Astrocyte of the spinal cord (primary cell): ENCODE measurements at regions not wholly inside any gene's neighbourhood (a gene's known extent, or its start where the extent isn't known, plus 50 kb on each side); places are given as distances from the start of the nearest gene placed in this dataset.

Experiments used
- DNase-seq: peaks from one replicate; pipeline ENCODE4 v3.0.0; 2011; ENCODE audit warnings: low read depth, low spot score
- H3K4me3 ChIP-seq: 2 replicates; pipeline ENCODE4 v1.5.1; 2011; ENCODE audit warnings: low read depth, mild to moderate bottlenecking, low read length, moderate library complexity
- CTCF ChIP-seq: IDR thresholded peaks from 2 replicates; pipeline ENCODE4 v1.5.1; 2012; ENCODE audit warnings: low read depth, mild to moderate bottlenecking, low read length, inconsistent platforms
- in situ Hi-C: cut with HindIII; loops from 2 replicates; pipeline ENCODE4 v1.10.0; 2017; ENCODE audit warnings: low sequenced_read_pairs

- H3K4me3 ChIP-seq, result no peak overlapping the region
- no peak for DNase-seq
- no peak for TF ChIP-seq CTCF
- in situ Hi-C loops, result no loop called here
Observed at GRCh38 chr10:128853537-128853936, 613.5 kb upstream of the MGMT start.

DNA sequence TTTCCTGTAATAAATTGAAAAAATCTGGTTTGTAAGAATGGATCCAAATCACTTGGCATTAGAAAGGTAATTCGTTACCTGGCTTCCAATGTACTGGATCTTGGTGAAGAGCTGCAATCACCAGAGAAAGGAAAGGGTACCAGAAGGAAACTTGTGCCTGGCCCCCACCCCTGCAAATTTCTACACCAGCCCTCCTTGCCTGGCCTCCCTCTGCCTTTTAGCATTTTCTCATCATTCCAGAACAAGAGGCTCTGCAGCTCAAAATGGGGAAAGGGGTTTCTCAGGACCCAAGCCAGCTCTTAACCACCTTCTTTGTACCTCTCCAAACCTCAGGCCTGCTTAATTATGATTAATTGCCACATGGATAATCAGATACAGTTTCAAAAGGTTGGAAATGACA is 612.8 kb upstream of the MGMT start:
- H3K4me3 ChIP-seq, result no peak overlapping the region
- DNase-seq, result no peak
- in situ Hi-C loops, result no loop called here
- no peak for TF ChIP-seq CTCF

GRCh38 chr10:128854963-128855362 is 612.1 kb upstream of the MGMT start:
- no peak overlapping the region for H3K4me3 ChIP-seq
- in situ Hi-C loops, result no loop called here
- peak; percentile 0 for DNase-seq
- TF ChIP-seq CTCF, result no peak

DNA sequence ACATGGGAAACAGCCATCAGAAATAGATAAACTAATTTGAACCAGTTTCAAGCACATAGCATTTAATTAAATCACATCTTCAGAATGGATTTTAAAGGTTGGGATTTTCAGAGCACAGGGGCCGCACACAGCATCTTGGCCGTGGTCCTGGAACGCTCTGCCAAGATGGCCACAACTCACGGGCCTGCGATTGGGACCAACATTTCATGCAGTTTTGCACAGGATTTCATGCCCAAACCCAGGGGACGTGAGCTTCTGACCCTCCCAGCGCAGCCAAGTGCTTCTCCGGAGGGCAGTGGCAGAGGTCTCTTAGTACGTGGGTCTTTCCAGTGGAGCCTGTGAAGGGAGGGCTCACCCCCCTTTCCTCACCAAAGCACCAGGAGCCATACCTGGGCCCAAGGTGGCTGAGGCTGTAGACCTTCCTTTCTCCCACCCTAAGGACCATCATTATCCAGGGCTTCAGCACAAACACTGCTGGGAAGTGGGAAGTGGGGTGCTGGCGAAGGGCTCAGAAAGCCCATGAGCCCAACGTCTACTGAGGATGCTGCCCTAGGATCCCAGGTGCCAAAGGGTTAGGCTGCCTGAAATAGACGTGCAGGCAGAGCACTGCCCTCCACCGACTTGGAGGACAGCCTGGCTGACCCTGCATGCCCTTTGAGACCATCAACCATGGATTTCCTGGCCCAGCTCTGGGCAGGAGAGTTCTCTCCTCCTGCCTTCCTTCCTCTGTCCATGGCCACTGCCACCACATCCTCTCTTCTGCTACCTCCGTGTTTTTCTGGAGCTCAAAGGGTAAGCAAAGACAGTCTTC is 611.2 kb upstream of the MGMT start:
- DNase-seq, result no peak
- no peak for TF ChIP-seq CTCF
- in situ Hi-C loops, result no loop called here

GRCh38 chr10:128859738-128860386 is 607.2 kb upstream of the MGMT start:
- peak; percentile 21 for TF ChIP-seq CTCF
- no peak for DNase-seq
- in situ Hi-C loops, result no loop called here
- H3K4me3 ChIP-seq, result no peak overlapping the region

More for the DNA sequence above, 611.2 kb upstream of the MGMT start:
- no peak overlapping the region for H3K4me3 ChIP-seq

DNA sequence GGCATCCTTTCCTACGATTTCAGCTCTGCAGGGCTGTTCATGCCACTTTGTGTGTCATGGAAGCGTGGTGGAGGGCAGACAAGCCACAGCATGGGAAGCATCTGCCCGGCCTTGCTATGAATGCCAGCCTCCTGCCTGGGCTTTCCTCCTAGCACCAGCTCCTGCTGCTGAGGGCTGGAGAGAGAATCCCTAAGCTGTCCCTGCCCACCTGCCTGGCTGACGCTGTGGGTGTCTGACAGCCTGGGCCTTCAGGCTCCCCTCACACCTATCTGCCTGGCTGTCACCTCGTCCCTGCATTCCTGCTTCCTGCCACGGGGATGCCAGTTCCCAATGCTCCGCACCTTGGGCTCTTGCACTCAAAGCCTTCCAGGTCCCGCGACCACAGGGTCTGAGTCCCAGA is 606.5 kb upstream of the MGMT start:
- in situ Hi-C loops, result no loop called here
- no peak overlapping the region for H3K4me3 ChIP-seq
- no peak for TF ChIP-seq CTCF
- no peak for DNase-seq
